H1 (cell line): ENCODE measurements at regions not wholly inside any gene's neighbourhood (a gene's known extent, or its start where the extent isn't known, plus 50 kb on each side); places are given as distances from the start of the nearest gene placed in this dataset.

Experiments
- CTCF ChIA-PET: fragments of 300-600 bp; sonication (Branson Sonifier 250); formaldehyde crosslinking; loops from one replicate; lab custom pipeline; 2021; ENCODE audit not compliant: partially characterized antibody; lab: Charles Lee
- POLR2A ChIA-PET: fragments of 300-600 bp; sonication (Branson Sonifier 250); formaldehyde crosslinking; loops from one replicate; lab custom pipeline; 2021; ENCODE audit warnings: inconsistent platforms; ENCODE audit not compliant: partially characterized antibody; lab: Charles Lee
- DNase-seq, 2 experiments: peaks; one replicate each; pipeline versions ENCODE4 v3.0.0 to v3.0.0-alpha.2; 2010 to 2022; ENCODE audit warnings: low spot score in 2 of 2, low read depth in 1 of 2, mixed read lengths in 1 of 2
- FAIRE-seq: peaks from 2 replicates; lab custom pipeline; 2011; peaks lifted over from hg19 to GRCh38; lab: Jason Lieb, UNC
- H2AFZ ChIP-seq: 2 replicates; pipeline ENCODE4 v1.8.1; 2012; ENCODE audit warnings: low read length, inconsistent platforms
- H2AK5ac ChIP-seq: 2 replicates; pipeline ENCODE4 v1.6.1; 2013; ENCODE audit warnings: low read depth, low read length
- H2BK120ac ChIP-seq: replicated peaks from 2 replicates; pipeline ENCODE3; 2013; ENCODE audit warnings: low read depth, low read length, inconsistent platforms
- H2BK12ac ChIP-seq: 2 replicates; pipeline ENCODE4 v1.6.1; 2013; ENCODE audit warnings: low read depth, low read length
- H2BK15ac ChIP-seq: 2 replicates; pipeline ENCODE4 v1.6.1; 2013; ENCODE audit warnings: low read length
- H2BK20ac ChIP-seq: 2 replicates; pipeline ENCODE4 v1.6.1; 2013; ENCODE audit warnings: low read length
- H2BK5ac ChIP-seq: 2 replicates; pipeline ENCODE4 v1.6.1; 2013; ENCODE audit warnings: low read depth, low read length
- H3K14ac ChIP-seq: 2 replicates; pipeline ENCODE4 v1.6.1; 2013; ENCODE audit warnings: inconsistent platforms; ENCODE audit not compliant: insufficient read length
- H3K18ac ChIP-seq: 2 replicates; pipeline ENCODE4 v1.6.1; 2013; ENCODE audit warnings: low read length; ENCODE audit errors: extremely low read depth
- H3K23ac ChIP-seq: 2 replicates; pipeline ENCODE4 v1.6.1; 2013; ENCODE audit warnings: inconsistent platforms; ENCODE audit not compliant: insufficient read length
- H3K23me2 ChIP-seq: 2 replicates; pipeline ENCODE4 v1.6.1; 2013; ENCODE audit warnings: low read depth, low read length
- H3K27ac ChIP-seq: 2 replicates; pipeline ENCODE4 v1.6.1; 2011; ENCODE audit warnings: low read depth, low read length, inconsistent platforms
- H3K27me3 ChIP-seq, 4 experiments: replicated peaks in 1 of 4; 1 replicate in 1 of 4; 2 replicates in 3 of 4; pipeline versions ENCODE4 v1.6.1 to v1.8.1; 2011 to 2013; ENCODE audit warnings: low read length in 3 of 4, mild to moderate bottlenecking in 3 of 4, inconsistent platforms in 2 of 4, mixed read lengths in 2 of 4, moderate library complexity in 1 of 4; ENCODE audit not compliant: control insufficient read depth in 3 of 4, insufficient read depth in 3 of 4; ENCODE audit errors: extremely low read depth in 1 of 4
- H3K36me3 ChIP-seq, 4 experiments: 2 replicates each; pipeline versions ENCODE4 v1.6.1 to v1.8.1; 2011 to 2013; ENCODE audit warnings: mild to moderate bottlenecking in 4 of 4, low read length in 3 of 4, moderate library complexity in 2 of 4, control low read depth in 1 of 4, inconsistent platforms in 1 of 4; ENCODE audit not compliant: insufficient read depth in 4 of 4, control insufficient read depth in 2 of 4
- H3K4ac ChIP-seq: replicated peaks from 2 replicates; pipeline ENCODE3; 2013; ENCODE audit warnings: low read length, low read depth, mixed read lengths, inconsistent platforms; ENCODE audit not compliant: insufficient read length
- H3K4me1 ChIP-seq, 4 experiments: replicated peaks in 1 of 4; 1 replicate in 1 of 4; 2 replicates in 3 of 4; pipeline versions ENCODE4 v1.6.1 to v1.8.1; 2011 to 2013; ENCODE audit warnings: low read length in 3 of 4, inconsistent platforms in 2 of 4, mixed read lengths in 1 of 4; ENCODE audit not compliant: insufficient read depth in 4 of 4, control insufficient read depth in 3 of 4
- H3K4me2 ChIP-seq, 2 experiments: 2 replicates each; pipeline versions ENCODE4 v1.6.1 to v1.8.1; 2011 to 2013; ENCODE audit warnings: low read depth in 2 of 2, low read length in 2 of 2, control low read depth in 1 of 2, inconsistent platforms in 1 of 2, mild to moderate bottlenecking in 1 of 2; ENCODE audit not compliant: insufficient read depth in 1 of 2
- H3K4me3 ChIP-seq, 4 experiments: fragments of 200-600, 300-600 bp in 1 of 4; sonication (generic), shearing (Covaris generic), sonication (Bioruptor Twin) in 1 of 4; 2 replicates each; pipeline versions ENCODE4 v1.5.1 to v1.8.1; 2011 to 2016; ENCODE audit warnings: low read length in 4 of 4, low read depth in 3 of 4, control low read depth in 2 of 4, inconsistent platforms in 2 of 4, mild to moderate bottlenecking in 2 of 4, mixed read lengths in 1 of 4, moderate library complexity in 1 of 4; ENCODE audit not compliant: insufficient read depth in 2 of 4; ENCODE audit errors: extremely low read depth in 1 of 4
- H3K56ac ChIP-seq: replicated peaks from 2 replicates; pipeline ENCODE3; 2013; ENCODE audit warnings: low read depth, mild to moderate bottlenecking, mixed read lengths, low read length, inconsistent platforms; ENCODE audit not compliant: insufficient read length
- H3K79me1 ChIP-seq: 2 replicates; pipeline ENCODE4 v1.6.1; 2013; ENCODE audit warnings: low read depth, low read length, control low read depth
- H3K79me2 ChIP-seq, 2 experiments: 2 replicates each; pipeline versions ENCODE4 v1.6.1 to v1.8.1; 2012 to 2013; ENCODE audit warnings: low read length in 2 of 2, mild to moderate bottlenecking in 2 of 2, inconsistent platforms in 1 of 2; ENCODE audit not compliant: insufficient read depth in 2 of 2, control insufficient read depth in 1 of 2
- H3K9ac ChIP-seq, 4 experiments: replicated peaks in 1 of 4; 1 replicate in 1 of 4; 2 replicates in 3 of 4; pipeline versions ENCODE4 v1.6.1 to v1.8.1; 2011 to 2013; ENCODE audit warnings: low read depth in 3 of 4, low read length in 3 of 4, control low read depth in 2 of 4, mild to moderate bottlenecking in 2 of 4, moderate library complexity in 2 of 4, inconsistent platforms in 1 of 4; ENCODE audit errors: extremely low read depth in 1 of 4
- H3K9me3 ChIP-seq, 2 experiments: 2 replicates each; pipeline versions ENCODE4 v1.6.1 to v1.8.1; 2012 to 2013; ENCODE audit warnings: mild to moderate bottlenecking in 2 of 2, moderate library complexity in 2 of 2, control low read depth in 1 of 2, inconsistent platforms in 1 of 2, low read depth in 1 of 2, low read length in 1 of 2, mixed read lengths in 1 of 2; ENCODE audit not compliant: insufficient read depth in 2 of 2
- H4K20me1 ChIP-seq, 2 experiments: replicated peaks in 1 of 2; 2 replicates each; pipeline versions ENCODE3 to v1.8.1; 2011 to 2013; ENCODE audit warnings: inconsistent platforms in 2 of 2, low read length in 2 of 2, mild to moderate bottlenecking in 1 of 2; ENCODE audit not compliant: insufficient read depth in 2 of 2, control insufficient read depth in 1 of 2
- H4K5ac ChIP-seq: 2 replicates; pipeline ENCODE4 v1.6.1; 2013; ENCODE audit warnings: low read length, low read depth, mixed read lengths, inconsistent platforms; ENCODE audit not compliant: insufficient read length
- H4K8ac ChIP-seq: 2 replicates; pipeline ENCODE4 v1.8.0; 2013; ENCODE audit warnings: mild to moderate bottlenecking, moderate library complexity, low read length, inconsistent platforms; ENCODE audit not compliant: insufficient read depth; ENCODE audit errors: extremely low read depth
- H4K91ac ChIP-seq: replicated peaks from 2 replicates; pipeline ENCODE3; 2013; ENCODE audit warnings: low read length, mixed read lengths, inconsistent platforms; ENCODE audit not compliant: insufficient read length
- EGR1 ChIP-seq: IDR thresholded peaks from 2 replicates; pipeline ENCODE4 v1.6.1; 2011; ENCODE audit warnings: low read depth, low read length, borderline replicate concordance
- FOSL1 ChIP-seq: IDR thresholded peaks from 2 replicates; pipeline ENCODE4 v1.6.1; 2011; ENCODE audit warnings: mild to moderate bottlenecking, low read depth, low read length, moderate library complexity; ENCODE audit not compliant: insufficient read depth
- KDM1A ChIP-seq: fragments of 200-600, 300-600 bp; sonication (generic); IDR thresholded peaks from 2 replicates; pipeline ENCODE4 v1.7.1; 2016; ENCODE audit warnings: mild to moderate bottlenecking, low read length, borderline replicate concordance
- NANOG ChIP-seq: IDR thresholded peaks from 2 replicates; pipeline ENCODE4 v1.6.1; 2011; ENCODE audit warnings: low read length, low read depth, mild to moderate bottlenecking, inconsistent platforms; ENCODE audit not compliant: insufficient read depth, poor library complexity, severe bottlenecking
- WGBS, 2 experiments: shearing (Covaris generic) in 1 of 2; methylation state at CpG; one replicate each; pipeline versions ENCODE4 v1.1.6 to v1.1.7; 2013 to 2015; ENCODE audit warnings: low lambda C conversion rate in 2 of 2, mixed read lengths in 2 of 2, inconsistent platforms in 1 of 2, low coverage in 1 of 2, missing lambda C conversion rate in 1 of 2; ENCODE audit not compliant: insufficient replicate concordance in 2 of 2, insufficient coverage in 1 of 2, insufficient read length in 1 of 2; ENCODE audit errors: extremely low coverage in 1 of 2, missing lambda C conversion rate in 1 of 2; 5-methylcytosine and 5-hydroxymethylcytosine counted together

- 92% methylated on average over 2 of the region's 2 CpGs; no CpG with 5 or more reads in 1 of the 2 experiments for WGBS, 2 experiments
- H4K5ac ChIP-seq = no peak overlapping the region
- H3K27ac ChIP-seq = no peak overlapping the region
- no peaks in the 10 kb centered on the region for H3K27me3 ChIP-seq
- no peak overlapping the region for H3K4me3 ChIP-seq
- H3K56ac ChIP-seq = no peak overlapping the region
- no peak overlapping the region for H4K91ac ChIP-seq
- peaks cover 2 to 9% (median 8%) of the 10 kb centered on the region in 4 experiments for H3K4me1 ChIP-seq
- FAIRE-seq = no peak
- no peaks in the 10 kb centered on the region; the same call in 1 of the 2 replicates for H3K23me2 ChIP-seq
- peaks cover 0 to 7% of the 10 kb centered on the region in 2 experiments; a peak in 1 of 4 replicates for H3K9me3 ChIP-seq
- no peak overlapping the region for H2BK5ac ChIP-seq
- no peak for DNase-seq
- no peak overlapping the region for H2AFZ ChIP-seq
- H3K18ac ChIP-seq = no peak overlapping the region
- H2BK120ac ChIP-seq = no peak overlapping the region
- H2BK15ac ChIP-seq = no peak overlapping the region
- H4K8ac ChIP-seq = no peak overlapping the region
- no peak overlapping the region for H3K4me2 ChIP-seq
- H4K20me1 ChIP-seq = no peaks in the 10 kb centered on the region
- CTCF ChIA-PET = no interaction called here
- no peaks in the 10 kb centered on the region for H3K79me2 ChIP-seq
- no peak overlapping the region for H3K4ac ChIP-seq
- H2AK5ac ChIP-seq = no peak overlapping the region
- no peak overlapping the region for H3K9ac ChIP-seq
- H3K14ac ChIP-seq = no peak overlapping the region
- H3K36me3 ChIP-seq = no peaks in the 10 kb centered on the region
- H2BK12ac ChIP-seq = no peak overlapping the region
- TF ChIP-seq EGR1 (no peak), FOSL1 (no peak), NANOG (no peak), KDM1A (0 out of 2 replicates have a peak, but pooled peaks have one; percentile 38)
- no peak overlapping the region for H2BK20ac ChIP-seq
- no peak overlapping the region for H3K23ac ChIP-seq
- POLR2A ChIA-PET = no interaction called here
- no peaks in the 10 kb centered on the region for H3K79me1 ChIP-seq
Observed at GRCh38 chr17:72534265-72534664, 413.4 kb downstream of the SOX9 start.
